HepG2 (cell line): ENCODE measurements at regions not wholly inside any gene's neighbourhood (a gene's known extent, or its start where the extent isn't known, plus 50 kb on each side); places are given as distances from the start of the nearest gene placed in this dataset.
A peak's percentile ranks its signal among the peaks of the same experiment; 100 is the strongest.
"Not testable (repeated sequence)": the region's sequence is repeated elsewhere in the genome, so short reads cannot be mapped to it uniquely, and the experiment has no call there.

Source experiments
- ATAC-seq: fragments of 200-7000 bp; cut with Tn5 transposase; 3 replicates; pipeline ENCODE4 v1.9.1; 2020; ENCODE audit warnings: mild to moderate bottlenecking, moderate library complexity
- BruUV-seq: library from RNA; stranded (reverse); fragments of 400-500 nt; replicated peaks from 2 replicates; lab custom pipeline; 2021; lab: Mats Ljungman, UMichigan
- CTCF ChIA-PET: fragments of 300-600 bp; formaldehyde crosslinking; extraction: SDS; loops from one replicate; lab custom pipeline; 2021; ENCODE audit warnings: low total read pairs, inconsistent platforms, low intra/inter-chr PET ratio; lab: Yijun Ruan, JAX
- POLR2A ChIA-PET: fragments of 350-600 bp; sonication (Branson Sonifier 250); formaldehyde crosslinking; loops from one replicate; lab custom pipeline; 2020; ENCODE audit warnings: antibody characterized with exemption, inconsistent platforms; lab: Yijun Ruan, JAX
- DNase-seq: peaks from one replicate; pipeline ENCODE4 v3.0.0-alpha.2; 2015; ENCODE audit warnings: low spot score
- FAIRE-seq: peaks from 3 replicates; lab custom pipeline; 2011; peaks lifted over from hg19 to GRCh38; lab: Jason Lieb, UNC
- H2AFZ ChIP-seq: one replicate; pipeline ENCODE4 v1.6.1; 2011; ENCODE audit warnings: low read length, inconsistent platforms
- H3K27ac ChIP-seq: fragments of 300-600 bp; 3 replicates; pipeline ENCODE4 v1.8.0; 2011; ENCODE audit warnings: mixed run types, mild to moderate bottlenecking, mixed read lengths, low read length, inconsistent platforms; ENCODE audit not compliant: insufficient read depth; ENCODE audit errors: extremely low read length
- H3K27me3 ChIP-seq, 2 experiments: fragments of 200-600 bp in 1 of 2; 2 replicates in 1 of 2; 3 replicates in 1 of 2; pipeline versions ENCODE4 v1.6.0 to v1.8.0; 2011; ENCODE audit warnings: low read length in 2 of 2, mild to moderate bottlenecking in 2 of 2, moderate library complexity in 2 of 2, inconsistent platforms in 1 of 2; ENCODE audit not compliant: insufficient read depth in 2 of 2, control insufficient read depth in 1 of 2
- H3K36me3 ChIP-seq, 2 experiments: fragments of 200-600 bp in 1 of 2; replicated peaks in 1 of 2; 2 replicates in 1 of 2; 3 replicates in 1 of 2; pipeline versions ENCODE4 v1.5.1 to v1.8.0; 2011; ENCODE audit warnings: low read length in 2 of 2, inconsistent platforms in 1 of 2; ENCODE audit not compliant: insufficient read depth in 2 of 2, control insufficient read depth in 1 of 2
- H3K4me1 ChIP-seq: 2 replicates; pipeline ENCODE4 v1.5.1; 2012; ENCODE audit warnings: low read length, inconsistent platforms; ENCODE audit not compliant: insufficient read depth
- H3K4me2 ChIP-seq: 2 replicates; pipeline ENCODE4 v1.6.0; 2011; ENCODE audit warnings: low read depth, low read length, inconsistent platforms
- H3K4me3 ChIP-seq, 3 experiments: fragments of 200-600 bp in 1 of 3; sonication (generic), shearing (Covaris generic) in 1 of 3; replicated peaks in 1 of 3; 2 replicates each; pipeline ENCODE4 v1.5.1; 2011 to 2016; ENCODE audit warnings: low read length in 3 of 3, inconsistent platforms in 2 of 3, low read depth in 2 of 3, mild to moderate bottlenecking in 2 of 3, control low read depth in 1 of 3, mixed read lengths in 1 of 3; ENCODE audit not compliant: insufficient read depth in 1 of 3
- H3K79me2 ChIP-seq: one replicate; pipeline ENCODE4 v1.6.1; 2011; ENCODE audit warnings: low read length, inconsistent platforms; ENCODE audit not compliant: insufficient read depth
- H3K9ac ChIP-seq: 2 replicates; pipeline ENCODE4 v1.6.0; 2011; ENCODE audit warnings: mild to moderate bottlenecking, low read depth, low read length, inconsistent platforms; ENCODE audit not compliant: insufficient read depth
- H3K9me3 ChIP-seq: 2 replicates; pipeline ENCODE4 v1.5.1; 2012; ENCODE audit warnings: mild to moderate bottlenecking, low read length
- H4K20me1 ChIP-seq: 2 replicates; pipeline ENCODE4 v1.6.0; 2011; ENCODE audit warnings: inconsistent platforms, mild to moderate bottlenecking, low read length, moderate library complexity; ENCODE audit not compliant: insufficient read depth
- WGBS: methylation state at CpG from one replicate; pipeline ENCODE4 v1.1.6; 2017; ENCODE audit warnings: low lambda C conversion rate; 5-methylcytosine and 5-hydroxymethylcytosine counted together
- in situ Hi-C: cut with HindIII; loops from 2 replicates; pipeline ENCODE4 v1.10.0; 2017; ENCODE audit warnings: low pct_unique_long_range_greater_than_20kb; ENCODE audit not compliant: extremely low pct_ligation_motif_present
- intact Hi-C: fragments of 100-400 bp; cut with micrococcal nuclease; formaldehyde crosslinking; loops from one replicate; pipeline ENCODE4 v1.10.0; 2022; ENCODE audit not compliant: unreplicated experiment

DNA sequence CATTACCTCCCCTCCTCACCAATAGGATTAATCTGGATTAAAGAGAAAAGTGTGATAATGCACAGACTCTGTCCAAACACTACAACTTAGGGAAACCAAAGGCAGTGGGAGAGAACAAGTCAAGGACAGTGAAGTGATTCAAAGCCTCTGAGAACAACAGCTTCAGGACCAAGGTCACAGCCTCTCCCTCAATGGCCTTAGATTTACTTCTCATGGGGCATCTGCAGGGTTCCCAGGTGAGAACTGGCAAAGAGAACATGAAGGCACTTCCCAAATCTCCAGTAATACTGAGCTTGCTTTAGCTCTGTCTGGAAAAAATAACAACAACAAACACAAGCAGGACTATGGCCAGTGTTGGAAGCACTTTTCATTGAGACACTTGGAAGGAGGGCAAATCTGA is 99.8 kb upstream of the GOLGA6L22 start:
- intact Hi-C loops, H3K27me3 ChIP-seq, H3K79me2 ChIP-seq, in situ Hi-C loops, H3K27ac ChIP-seq, H3K4me2 ChIP-seq, CTCF ChIA-PET, BruUV-seq, H3K4me1 ChIP-seq, ATAC-seq, H3K36me3 ChIP-seq, H2AFZ ChIP-seq, H3K4me3 ChIP-seq, H3K9me3 ChIP-seq, POLR2A ChIA-PET, H4K20me1 ChIP-seq, H3K9ac ChIP-seq, FAIRE-seq, DNase-seq: not testable (repeated sequence)

DNA sequence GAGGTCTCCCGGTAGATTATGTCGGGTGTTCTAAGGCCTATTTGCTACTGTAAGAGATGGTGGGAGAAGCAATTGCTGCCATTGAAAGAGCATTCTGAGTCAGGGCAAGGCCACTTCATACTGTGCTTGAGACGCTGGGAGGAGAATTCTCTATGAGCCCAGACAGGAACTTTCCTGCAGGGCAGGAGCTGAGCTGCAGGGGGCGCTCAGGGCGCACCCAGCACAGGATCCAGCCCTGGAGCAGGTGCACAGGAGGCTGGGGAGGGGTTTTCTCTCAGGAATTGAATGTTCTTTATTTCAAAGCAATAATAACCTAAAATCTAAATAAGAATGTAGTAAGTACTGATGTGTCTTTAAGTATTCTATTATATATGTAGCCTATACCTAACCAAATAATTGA is 99.1 kb upstream of the GOLGA6L22 start:
- CTCF ChIA-PET, H2AFZ ChIP-seq, H3K9me3 ChIP-seq, H3K27me3 ChIP-seq, H3K9ac ChIP-seq, in situ Hi-C loops, H4K20me1 ChIP-seq, FAIRE-seq, DNase-seq, H3K36me3 ChIP-seq, H3K4me3 ChIP-seq, H3K4me2 ChIP-seq, intact Hi-C loops, H3K79me2 ChIP-seq, H3K27ac ChIP-seq, BruUV-seq, H3K4me1 ChIP-seq, POLR2A ChIA-PET: not testable (repeated sequence)
- ATAC-seq = peak; percentile 98
- WGBS = 0% methylated on average over 3 of the region's 5 CpGs

DNA sequence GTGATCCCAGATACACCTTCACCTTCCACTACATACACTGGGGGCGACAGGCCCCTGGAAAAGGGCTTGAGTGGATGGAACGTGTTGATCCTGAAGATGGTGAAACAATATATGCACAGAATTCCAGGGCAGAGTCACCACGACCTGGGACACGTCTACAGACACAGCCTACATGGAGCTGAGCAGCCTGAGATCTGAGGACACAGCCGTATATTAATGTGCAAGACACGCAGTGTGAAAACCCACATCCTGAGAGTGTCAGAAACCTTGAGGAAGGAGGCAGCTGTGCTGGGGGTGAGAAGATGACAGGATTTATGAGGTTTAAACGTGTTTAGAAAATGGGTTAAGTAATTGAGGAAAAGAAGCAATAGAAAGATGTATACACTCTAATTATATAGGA is 98.0 kb upstream of the GOLGA6L22 start:
- H3K27me3 ChIP-seq, H3K4me3 ChIP-seq, H3K27ac ChIP-seq, H3K79me2 ChIP-seq, POLR2A ChIA-PET, BruUV-seq, H4K20me1 ChIP-seq, CTCF ChIA-PET, H3K4me1 ChIP-seq, DNase-seq, intact Hi-C loops, H3K36me3 ChIP-seq, H3K9ac ChIP-seq, H3K9me3 ChIP-seq, H2AFZ ChIP-seq, in situ Hi-C loops, FAIRE-seq, ATAC-seq, H3K4me2 ChIP-seq: not testable (repeated sequence)
- WGBS = no CpG with 5 or more reads among the region's 7 CpGs

DNA sequence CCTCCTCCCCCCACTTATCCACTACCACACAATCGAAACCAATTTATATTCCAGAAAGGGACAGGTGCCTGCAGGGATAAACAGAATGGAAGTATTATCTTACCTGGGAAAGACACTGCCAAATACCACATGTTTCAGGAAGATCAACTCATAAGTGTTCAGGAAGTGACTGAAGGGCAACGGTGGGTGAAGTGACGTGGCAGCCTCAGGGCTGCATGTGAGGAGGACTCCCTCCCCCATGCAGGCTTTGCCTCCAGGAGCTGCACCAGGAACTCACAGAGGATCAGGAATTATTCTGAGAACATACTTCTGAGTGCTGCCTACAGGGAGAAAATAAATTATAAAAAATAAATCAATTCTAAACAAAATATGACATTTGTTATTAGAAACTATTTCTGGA is 96.2 kb upstream of the GOLGA6L22 start:
- H3K4me2 ChIP-seq, H3K4me1 ChIP-seq, ATAC-seq, H3K9ac ChIP-seq, H4K20me1 ChIP-seq, H2AFZ ChIP-seq, H3K9me3 ChIP-seq, FAIRE-seq, H3K79me2 ChIP-seq, DNase-seq, H3K27ac ChIP-seq, intact Hi-C loops, CTCF ChIA-PET, in situ Hi-C loops, H3K36me3 ChIP-seq, POLR2A ChIA-PET, H3K4me3 ChIP-seq, H3K27me3 ChIP-seq, BruUV-seq: not testable (repeated sequence)
- WGBS = 0% methylated on average over 2 of the region's 3 CpGs
